Naive thymus-derived CD4-positive, alpha-beta T cell (primary cell): ENCODE measurements at regions not wholly inside any gene's neighbourhood (a gene's known extent, or its start where the extent isn't known, plus 50 kb on each side); places are given as distances from the start of the nearest gene placed in this dataset.
A peak's percentile ranks its signal among the peaks of the same experiment; 100 is the strongest.

Experiments used
- ATAC-seq: fragments of 150-1000 bp; cut with Tn5 transposase; 2 replicates; pipeline ENCODE4 v1.10.0; 2021; ENCODE audit warnings: mild to moderate bottlenecking, moderate library complexity
- CTCF ChIA-PET: fragments of 350-600 bp; sonication (Branson Sonifier 250); formaldehyde crosslinking; loops from one replicate; lab custom pipeline; 2021; ENCODE audit warnings: antibody characterized with exemption; lab: Charles Lee
- POLR2A ChIA-PET: fragments of 350-600 bp; sonication (Branson Sonifier 250); formaldehyde crosslinking; loops from one replicate; lab custom pipeline; 2021; ENCODE audit warnings: antibody characterized with exemption, inconsistent platforms; lab: Charles Lee
- DNase-seq, 9 donors: peaks; one replicate each; pipeline versions ENCODE4 v3.0.0 to v3.0.0-alpha.2; 2020 to 2022; ENCODE audit warnings: mixed read lengths in 1 of 9
- H3K27ac ChIP-seq: one replicate; pipeline ENCODE4 v1.7.0; 2013; ENCODE audit warnings: mild to moderate bottlenecking, low read depth, low read length, moderate library complexity
- H3K27me3 ChIP-seq, 2 donors: one replicate each; pipeline ENCODE4 v1.7.0; 2013; ENCODE audit warnings: low read length in 2 of 2, mild to moderate bottlenecking in 2 of 2, moderate library complexity in 2 of 2; ENCODE audit not compliant: control insufficient read depth in 2 of 2, insufficient read depth in 2 of 2
- H3K36me3 ChIP-seq, 3 experiments: 1 replicate in 2 of 3; 2 replicates in 1 of 3; pipeline ENCODE4 v1.7.0; 2013; ENCODE audit warnings: low read length in 3 of 3, mild to moderate bottlenecking in 3 of 3, moderate library complexity in 1 of 3; ENCODE audit not compliant: insufficient read depth in 3 of 3, control insufficient read depth in 2 of 3
- H3K4me1 ChIP-seq, 2 donors: one replicate each; pipeline ENCODE4 v1.7.0; 2013; ENCODE audit warnings: low read length in 2 of 2, mild to moderate bottlenecking in 2 of 2, moderate library complexity in 1 of 2; ENCODE audit not compliant: control insufficient read depth in 2 of 2, insufficient read depth in 2 of 2
- H3K4me3 ChIP-seq: 2 replicates; pipeline ENCODE4 v1.7.0; 2013; ENCODE audit warnings: mild to moderate bottlenecking, low read length
- H3K9me3 ChIP-seq, 3 experiments: 1 replicate in 2 of 3; 2 replicates in 1 of 3; pipeline ENCODE4 v1.7.0; 2013; ENCODE audit warnings: low read length in 3 of 3; ENCODE audit not compliant: control insufficient read depth in 2 of 3
- H3K27ac Mint-ChIP-seq, 9 donors: one replicate each; pipeline ENCODE4 v1.8.0; 2020 to 2022; ENCODE audit warnings: mixed read lengths in 9 of 9, mild to moderate bottlenecking in 8 of 9, moderate library complexity in 5 of 9, inconsistent platforms in 2 of 9
- H3K27me3 Mint-ChIP-seq, 5 donors: one replicate each; pipeline ENCODE4 v1.8.0; 2021 to 2022; ENCODE audit warnings: mixed read lengths in 5 of 5, mild to moderate bottlenecking in 1 of 5
- H3K36me3 Mint-ChIP-seq, 5 donors: one replicate each; pipeline ENCODE4 v1.8.0; 2020 to 2022; ENCODE audit warnings: mixed read lengths in 5 of 5, mild to moderate bottlenecking in 3 of 5, inconsistent platforms in 1 of 5
- H3K4me1 Mint-ChIP-seq, 7 donors: one replicate each; pipeline ENCODE4 v1.8.0; 2020 to 2022; ENCODE audit warnings: mixed read lengths in 7 of 7, mild to moderate bottlenecking in 3 of 7, inconsistent platforms in 1 of 7
- H3K4me3 Mint-ChIP-seq, 10 donors: one replicate each; pipeline ENCODE4 v1.8.0; 2020 to 2022; ENCODE audit warnings: mild to moderate bottlenecking in 10 of 10, mixed read lengths in 10 of 10, moderate library complexity in 6 of 10, inconsistent platforms in 2 of 10
- H3K9me3 Mint-ChIP-seq, 11 donors: one replicate each; pipeline ENCODE4 v1.8.0; 2020 to 2022; ENCODE audit warnings: mixed read lengths in 11 of 11, mild to moderate bottlenecking in 4 of 11, inconsistent platforms in 1 of 11, moderate library complexity in 1 of 11
- intact Hi-C, 2 donors: fragments of 100-400 bp; cut with micrococcal nuclease; formaldehyde crosslinking; loops; one replicate each; pipeline ENCODE4 v1.15.1; 2023

DNA sequence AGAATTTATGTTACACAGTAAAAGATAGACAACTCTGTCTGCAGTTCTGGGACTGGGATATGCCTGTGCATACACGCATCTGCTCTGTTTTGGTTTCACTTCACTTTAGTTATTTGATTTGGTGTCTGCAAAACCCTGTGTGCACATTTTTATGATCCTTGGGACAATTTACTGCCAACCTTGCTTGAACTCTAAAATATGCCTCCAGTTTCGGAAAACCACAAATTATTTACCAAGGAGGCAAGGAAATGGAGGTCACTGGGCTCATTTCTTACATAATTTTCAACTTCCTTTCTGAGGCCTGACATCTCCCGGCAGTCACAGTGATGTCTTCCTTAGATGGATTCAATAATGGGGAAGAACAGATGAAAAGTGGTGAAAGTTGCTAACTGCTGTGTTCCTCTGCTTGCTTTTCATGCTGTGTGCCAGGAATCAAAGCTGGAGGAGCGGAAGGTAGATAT, 61.2 kb upstream of the TAF11L2 start:
- H3K9me3 ChIP-seq = no peaks in the 10 kb centered on the region
- Mint-ChIP-seq H3K9me3 (peaks cover 7 to 39% (median 11%) of the 10 kb centered on the region in 11 donors), H3K4me3 (peak overlapping the region in 5 of 10 donors; percentile 2 to 44 (median 8)), H3K27ac (peak overlapping the region in 1 of 9 donors; percentile 21), H3K27me3 (peaks cover 0 to 10% (median 0%) of the 10 kb centered on the region in 5 donors), H3K4me1 (peaks cover 0 to 11% (median 5%) of the 10 kb centered on the region in 7 donors), H3K36me3 (peaks cover 0 to 6% (median 0%) of the 10 kb centered on the region in 5 donors)
- ATAC-seq = peak; percentile 61
- ChIA-PET CTCF (no interaction called here), POLR2A (no interaction called here)
- no peak overlapping the region for H3K27ac ChIP-seq
- DNase-seq = no peak
- no peaks in the 10 kb centered on the region for H3K4me1 ChIP-seq
- intact Hi-C loops = no loop called here
- H3K36me3 ChIP-seq = no peaks in the 10 kb centered on the region
- no peak overlapping the region for H3K4me3 ChIP-seq
- H3K27me3 ChIP-seq = no peaks in the 10 kb centered on the region

DNA sequence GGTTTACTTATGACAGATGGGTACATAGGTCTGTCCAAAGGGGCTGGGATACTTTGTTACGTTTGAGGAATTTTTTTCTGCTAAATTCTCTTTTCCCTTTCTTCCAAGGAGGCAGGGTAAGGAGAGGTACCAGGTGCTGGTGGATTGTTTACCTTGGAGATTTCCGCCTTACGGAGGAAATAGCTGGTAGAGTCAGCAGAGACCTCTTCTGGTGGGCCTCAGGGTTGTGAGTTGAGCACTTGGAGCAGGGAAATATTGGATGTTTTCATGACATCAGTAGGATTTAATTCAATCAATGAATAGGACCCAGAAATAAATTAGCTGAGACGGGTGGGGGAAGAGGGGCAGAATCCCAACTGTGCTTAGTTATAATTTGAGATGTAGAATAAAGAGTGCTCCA, 60.0 kb upstream of the TAF11L2 start:
- CTCF ChIA-PET = no interaction called here
- no peak for DNase-seq
- Mint-ChIP-seq H3K36me3 (peaks cover 0 to 6% (median 0%) of the 10 kb centered on the region in 5 donors), H3K27ac (peak overlapping the region in 1 of 9 donors; percentile 32), H3K27me3 (peaks cover 0 to 10% (median 0%) of the 10 kb centered on the region in 5 donors), H3K9me3 (peaks cover 8 to 48% (median 14%) of the 10 kb centered on the region in 11 donors), H3K4me1 (peaks cover 0 to 11% (median 5%) of the 10 kb centered on the region in 7 donors), H3K4me3 (no peak overlapping the region)
- intact Hi-C loops = no loop called here
- Histone ChIP-seq H3K36me3 (no peaks in the 10 kb centered on the region), H3K27me3 (no peaks in the 10 kb centered on the region), H3K4me3 (no peak overlapping the region), H3K27ac (no peak overlapping the region), H3K4me1 (no peaks in the 10 kb centered on the region), H3K9me3 (no peaks in the 10 kb centered on the region)
- POLR2A ChIA-PET = no interaction called here
- ATAC-seq = no peak

DNA sequence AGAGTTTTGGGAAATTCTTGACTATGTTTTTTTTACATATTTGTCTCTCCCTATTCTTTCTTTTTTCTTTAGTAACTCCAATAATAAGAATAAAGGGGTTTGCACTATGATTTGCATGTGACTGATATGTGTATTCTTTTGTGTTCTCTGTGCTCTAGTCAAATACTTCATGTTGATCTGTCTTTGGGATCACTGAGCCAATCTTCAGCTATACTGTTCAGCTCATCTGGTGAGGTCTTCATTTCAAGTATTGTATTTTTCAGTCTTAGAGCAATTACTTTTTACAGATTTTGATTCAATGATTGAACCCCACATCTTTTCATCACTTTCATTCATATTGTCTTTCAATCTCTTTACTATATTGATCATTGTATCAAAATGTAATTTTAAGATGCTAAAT, 58.1 kb upstream of the TAF11L2 start:
- no peak overlapping the region for H3K4me3 ChIP-seq
- no peaks in the 10 kb centered on the region for H3K36me3 ChIP-seq
- ChIA-PET CTCF (interaction anchor here (0.6 kb wide), 1 partner anchor 407 kb away, joined by 4 read pairs; no protein-coding TSS in a partner anchor), POLR2A (no interaction called here)
- peaks cover 0 to 13% (median 5%) of the 10 kb centered on the region in 7 donors for H3K4me1 Mint-ChIP-seq
- peaks cover 0 to 10% (median 0%) of the 10 kb centered on the region in 5 donors for H3K27me3 Mint-ChIP-seq
- no peak for ATAC-seq
- no peak overlapping the region for H3K27ac ChIP-seq
- no peak for DNase-seq
- intact Hi-C loops = no loop called here
- no peak overlapping the region for H3K4me3 Mint-ChIP-seq
- no peaks in the 10 kb centered on the region for H3K4me1 ChIP-seq
- no peaks in the 10 kb centered on the region for H3K9me3 ChIP-seq
- H3K27me3 ChIP-seq = no peaks in the 10 kb centered on the region
- peaks cover 8 to 44% (median 17%) of the 10 kb centered on the region in 11 donors for H3K9me3 Mint-ChIP-seq
- H3K36me3 Mint-ChIP-seq = peaks cover 0 to 6% (median 0%) of the 10 kb centered on the region in 5 donors
- H3K27ac Mint-ChIP-seq = no peak overlapping the region

DNA sequence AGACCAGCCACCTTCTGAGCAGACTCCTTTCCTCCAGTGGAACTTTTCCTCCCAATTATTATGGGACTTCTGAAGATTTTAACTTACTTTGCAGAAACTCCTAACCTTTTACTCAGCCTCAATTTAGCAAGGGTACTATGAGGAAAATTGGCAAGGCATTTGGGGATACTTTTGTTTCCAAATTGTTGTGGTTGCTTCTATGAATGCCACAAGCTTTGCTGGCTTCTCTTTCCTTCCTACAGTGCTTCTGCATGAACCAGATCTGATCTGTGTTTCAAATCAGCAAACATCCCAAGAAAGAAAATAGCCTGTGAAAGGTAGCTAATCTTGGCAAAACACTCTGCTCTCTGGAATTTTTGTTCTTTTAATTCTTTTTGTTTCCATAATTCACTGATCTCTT, 57.3 kb upstream of the TAF11L2 start:
- ATAC-seq (no peak), DNase-seq (no peak)
- Mint-ChIP-seq H3K4me1 (peaks cover 0 to 12% (median 5%) of the 10 kb centered on the region in 7 donors), H3K9me3 (peaks cover 7 to 44% (median 14%) of the 10 kb centered on the region in 11 donors), H3K27ac (no peak overlapping the region), H3K27me3 (peaks cover 0 to 10% (median 0%) of the 10 kb centered on the region in 5 donors), H3K4me3 (no peak overlapping the region), H3K36me3 (peaks cover 0 to 6% (median 0%) of the 10 kb centered on the region in 5 donors)
- Histone ChIP-seq H3K27me3 (no peaks in the 10 kb centered on the region), H3K9me3 (no peaks in the 10 kb centered on the region), H3K36me3 (no peaks in the 10 kb centered on the region), H3K4me1 (no peaks in the 10 kb centered on the region), H3K27ac (no peak overlapping the region), H3K4me3 (no peak overlapping the region)
- intact Hi-C loops = no loop called here
- POLR2A ChIA-PET = no interaction called here
- CTCF ChIA-PET = no interaction called here

DNA sequence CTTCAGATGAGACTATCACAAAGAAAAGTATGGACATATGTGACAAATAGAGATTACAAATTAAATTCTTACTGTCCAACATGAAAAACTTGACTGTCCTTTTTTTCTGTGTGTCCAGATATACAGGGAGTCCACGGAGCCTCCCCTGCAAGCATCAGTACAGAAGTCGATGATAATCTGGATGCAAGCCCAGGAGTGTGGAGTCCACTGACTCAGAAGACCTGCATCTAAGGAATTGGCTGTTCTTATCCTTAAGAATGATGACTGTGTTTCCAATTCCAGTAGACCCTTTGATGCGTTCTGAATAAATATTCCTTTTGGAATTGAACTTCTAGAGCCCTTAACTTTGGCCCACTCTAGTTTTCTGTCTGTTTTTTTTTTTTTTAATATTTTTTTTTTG, 56.7 kb upstream of the TAF11L2 start:
- H3K27ac ChIP-seq = no peak overlapping the region
- Mint-ChIP-seq H3K9me3 (peaks cover 6 to 41% (median 14%) of the 10 kb centered on the region in 11 donors), H3K4me3 (no peak overlapping the region), H3K27ac (no peak overlapping the region), H3K27me3 (peaks cover 0 to 9% (median 0%) of the 10 kb centered on the region in 5 donors), H3K36me3 (peaks cover 0 to 6% (median 0%) of the 10 kb centered on the region in 5 donors), H3K4me1 (peaks cover 0 to 8% (median 4%) of the 10 kb centered on the region in 7 donors)
- DNase-seq = no peak
- CTCF ChIA-PET = no interaction called here
- POLR2A ChIA-PET = no interaction called here
- no peaks in the 10 kb centered on the region for H3K36me3 ChIP-seq
- H3K9me3 ChIP-seq = no peaks in the 10 kb centered on the region
- intact Hi-C loops = no loop called here
- ATAC-seq = no peak
- H3K27me3 ChIP-seq = no peaks in the 10 kb centered on the region
- no peak overlapping the region for H3K4me3 ChIP-seq
- no peaks in the 10 kb centered on the region for H3K4me1 ChIP-seq

DNA sequence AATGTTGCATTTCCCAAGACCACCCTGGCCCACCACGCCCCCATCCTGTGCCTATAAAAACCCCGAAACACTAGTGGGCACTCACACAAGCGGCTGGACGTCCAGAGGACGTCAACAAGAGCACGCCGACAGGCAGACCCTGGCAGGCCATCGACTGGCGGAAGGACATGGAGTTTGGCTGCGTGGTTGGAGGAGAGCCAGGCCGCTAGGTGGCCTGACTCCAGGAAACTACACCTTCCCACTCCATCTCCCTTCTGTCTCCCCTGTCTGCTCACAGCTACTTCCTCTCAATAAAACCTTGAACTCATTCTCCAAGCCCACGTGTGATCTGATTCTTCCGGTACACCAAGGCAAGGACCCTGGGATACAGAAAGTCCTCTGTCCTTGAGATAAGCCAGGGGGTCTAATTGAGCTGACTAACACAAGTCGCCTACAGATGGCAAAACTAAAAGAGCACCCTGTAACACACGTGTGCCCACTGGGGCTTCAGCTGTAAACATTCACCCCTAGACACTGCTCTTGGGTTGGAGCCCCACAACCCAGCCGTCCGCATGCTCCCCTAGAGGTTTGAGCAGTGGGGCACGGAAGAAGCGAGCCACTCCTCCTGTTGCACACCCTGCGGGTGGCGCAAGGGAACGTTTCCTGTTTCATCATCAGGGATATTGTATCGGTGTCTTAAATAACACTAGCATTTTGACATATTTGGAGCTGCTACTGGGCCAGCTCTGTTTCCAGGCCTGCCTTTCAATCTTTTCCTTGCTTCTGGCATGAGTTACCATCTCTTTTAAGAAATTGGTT, 54.5 kb upstream of the TAF11L2 start:
- H3K4me3 ChIP-seq = no peak overlapping the region
- no peaks in the 10 kb centered on the region for H3K27me3 Mint-ChIP-seq
- DNase-seq (peak in 1 of 9 donors; percentile 10), ATAC-seq (peak; percentile 20)
- POLR2A ChIA-PET = no interaction called here
- H3K4me1 ChIP-seq = no peaks in the 10 kb centered on the region
- H3K4me3 Mint-ChIP-seq = peak overlapping the region in 1 of 10 donors; percentile 33
- no peaks in the 10 kb centered on the region for H3K27me3 ChIP-seq
- peaks cover 4 to 28% (median 9%) of the 10 kb centered on the region in 11 donors for H3K9me3 Mint-ChIP-seq
- no peak overlapping the region for H3K27ac Mint-ChIP-seq
- no peaks in the 10 kb centered on the region for H3K9me3 ChIP-seq
- H3K36me3 Mint-ChIP-seq = peaks cover 0 to 6% (median 0%) of the 10 kb centered on the region in 5 donors
- CTCF ChIA-PET = no interaction called here
- H3K36me3 ChIP-seq = no peaks in the 10 kb centered on the region
- no peak overlapping the region for H3K27ac ChIP-seq
- intact Hi-C loops = no loop called here
- H3K4me1 Mint-ChIP-seq = peaks cover 0 to 4% (median 0%) of the 10 kb centered on the region in 7 donors
